Astrocyte (in vitro differentiated cells and primary cell): ENCODE measurements at regions not wholly inside any gene's neighbourhood (a gene's known extent, or its start where the extent isn't known, plus 50 kb on each side); places are given as distances from the start of the nearest gene placed in this dataset.

Experiments used
- DNase-seq: peaks from one replicate; pipeline ENCODE4 v3.0.0-alpha.2; 2010; ENCODE audit warnings: low read depth
- FAIRE-seq: peaks from 2 replicates; lab custom pipeline; 2011; peaks lifted over from hg19 to GRCh38; lab: Jason Lieb, UNC
- H2AFZ ChIP-seq: 2 replicates; pipeline ENCODE4 v1.6.0; 2012; ENCODE audit warnings: low read depth, low read length, inconsistent platforms
- H3K27ac ChIP-seq: 2 replicates; pipeline ENCODE4 v1.5.1; 2011; ENCODE audit warnings: low read depth, low read length, inconsistent platforms
- H3K27me3 ChIP-seq: 2 replicates; pipeline ENCODE4 v1.6.0; 2011; ENCODE audit warnings: low read length, inconsistent platforms; ENCODE audit not compliant: insufficient read depth
- H3K36me3 ChIP-seq: 2 replicates; pipeline ENCODE4 v1.5.1; 2011; ENCODE audit warnings: low read length, inconsistent platforms; ENCODE audit not compliant: insufficient read depth
- H3K4me1 ChIP-seq: 2 replicates; pipeline ENCODE4 v1.5.1; 2011; ENCODE audit warnings: low read length, inconsistent platforms; ENCODE audit not compliant: insufficient read depth
- H3K4me2 ChIP-seq: 2 replicates; pipeline ENCODE4 v1.6.0; 2012; ENCODE audit warnings: low read length, inconsistent platforms
- H3K4me3 ChIP-seq: 2 replicates; pipeline ENCODE4 v1.5.1; 2011; ENCODE audit warnings: low read depth, mild to moderate bottlenecking, low read length, inconsistent platforms; ENCODE audit not compliant: insufficient read depth
- H3K79me2 ChIP-seq: 2 replicates; pipeline ENCODE4 v1.6.0; 2012; ENCODE audit warnings: mild to moderate bottlenecking, low read length, inconsistent platforms; ENCODE audit not compliant: insufficient read depth
- H3K9ac ChIP-seq: 2 replicates; pipeline ENCODE4 v1.6.0; 2012; ENCODE audit warnings: mild to moderate bottlenecking, low read length, inconsistent platforms
- H3K9me3 ChIP-seq: 2 replicates; pipeline ENCODE4 v1.5.1; 2012; ENCODE audit warnings: low read depth, mild to moderate bottlenecking, low read length, inconsistent platforms; ENCODE audit not compliant: insufficient read depth
- H4K20me1 ChIP-seq: 2 replicates; pipeline ENCODE4 v1.6.0; 2012; ENCODE audit warnings: low read length, inconsistent platforms; ENCODE audit not compliant: insufficient read depth
- H3K27ac Mint-ChIP-seq: one replicate; pipeline ENCODE4 v1.8.0; 2021; ENCODE audit warnings: mild to moderate bottlenecking, mixed read lengths; ENCODE audit not compliant: unreplicated experiment
- H3K27me3 Mint-ChIP-seq: one replicate; pipeline ENCODE4 v1.8.0; 2021; ENCODE audit warnings: low read depth, mixed read lengths; ENCODE audit not compliant: unreplicated experiment
- H3K36me3 Mint-ChIP-seq: one replicate; pipeline ENCODE4 v1.8.0; 2021; ENCODE audit warnings: low read depth, mixed read lengths; ENCODE audit not compliant: unreplicated experiment
- H3K4me1 Mint-ChIP-seq: one replicate; pipeline ENCODE4 v1.8.0; 2021; ENCODE audit warnings: low read depth, mixed read lengths; ENCODE audit not compliant: unreplicated experiment
- H3K4me3 Mint-ChIP-seq: one replicate; pipeline ENCODE4 v1.8.0; 2021; ENCODE audit warnings: mild to moderate bottlenecking, moderate library complexity, mixed read lengths; ENCODE audit not compliant: unreplicated experiment
- H3K9me3 Mint-ChIP-seq: one replicate; pipeline ENCODE4 v1.8.0; 2021; ENCODE audit warnings: mild to moderate bottlenecking, mixed read lengths; ENCODE audit not compliant: unreplicated experiment
- CTCF ChIP-seq: IDR thresholded peaks from 2 replicates; pipeline ENCODE4 v1.5.1; 2011; ENCODE audit warnings: low read depth, mild to moderate bottlenecking, inconsistent platforms, low read length, moderate library complexity; ENCODE audit not compliant: insufficient read depth
- EZH2 ChIP-seq: IDR thresholded peaks from 2 replicates; pipeline ENCODE4 v1.6.1; 2012; ENCODE audit warnings: mild to moderate bottlenecking, low read length, inconsistent platforms; ENCODE audit not compliant: insufficient read depth

- no peak overlapping the region for H3K9ac ChIP-seq
- Mint-ChIP-seq H3K4me3 (no peak overlapping the region), H3K4me1 (no peaks in the 10 kb centered on the region), H3K9me3 (peaks cover 4% of the 10 kb centered on the region), H3K36me3 (no peaks in the 10 kb centered on the region), H3K27ac (no peak overlapping the region), H3K27me3 (peaks cover 18% of the 10 kb centered on the region)
- no peaks in the 10 kb centered on the region for H3K9me3 ChIP-seq
- no peaks in the 10 kb centered on the region for H3K36me3 ChIP-seq
- H3K4me2 ChIP-seq, result no peak overlapping the region
- H3K27ac ChIP-seq, result no peak overlapping the region
- no peaks in the 10 kb centered on the region for H4K20me1 ChIP-seq
- no peak for TF ChIP-seq EZH2
- no peak for TF ChIP-seq CTCF
- H3K27me3 ChIP-seq, result peaks cover 7% of the 10 kb centered on the region
- DNase-seq, result no peak
- peaks cover 7% of the 10 kb centered on the region for H3K4me1 ChIP-seq
- no peak overlapping the region for H2AFZ ChIP-seq
- no peak overlapping the region for H3K4me3 ChIP-seq
- H3K79me2 ChIP-seq, result no peaks in the 10 kb centered on the region
- FAIRE-seq, result no peak
Observed at GRCh38 chr21:38944402-38944801, 138.7 kb downstream of the ETS2 start.

GRCh38 chr21:38942748-38943211, 137.1 kb downstream of the ETS2 start:
- DNase-seq (no peak), FAIRE-seq (no peak)
- peaks cover 7% of the 10 kb centered on the region for H3K27me3 ChIP-seq
- H3K36me3 ChIP-seq, result no peaks in the 10 kb centered on the region
- no peak overlapping the region for H3K27ac ChIP-seq
- Mint-ChIP-seq H3K27me3 (peaks cover 25% of the 10 kb centered on the region), H3K4me3 (no peak overlapping the region), H3K36me3 (no peaks in the 10 kb centered on the region), H3K27ac (no peak overlapping the region), H3K4me1 (peaks cover 7% of the 10 kb centered on the region), H3K9me3 (peaks cover 2% of the 10 kb centered on the region)
- no peaks in the 10 kb centered on the region for H3K79me2 ChIP-seq
- no peak overlapping the region for H3K4me3 ChIP-seq
- H3K9me3 ChIP-seq, result no peaks in the 10 kb centered on the region
- H3K4me1 ChIP-seq, result peaks cover 7% of the 10 kb centered on the region
- no peak overlapping the region for H2AFZ ChIP-seq
- TF ChIP-seq EZH2, result no peak
- TF ChIP-seq CTCF, result no peak
- H3K4me2 ChIP-seq, result no peak overlapping the region
- no peak overlapping the region for H3K9ac ChIP-seq
- H4K20me1 ChIP-seq, result no peaks in the 10 kb centered on the region

GRCh38 chr21:38938769-38939168, 133.0 kb downstream of the ETS2 start:
- H3K27ac Mint-ChIP-seq, result no peak overlapping the region
- H3K36me3 ChIP-seq, result no peaks in the 10 kb centered on the region

More at GRCh38 chr21:38938769-38939168, 133.0 kb downstream of the ETS2 start:
- Histone ChIP-seq H2AFZ (no peak overlapping the region), H3K4me3 (no peak overlapping the region), H3K4me1 (no peaks in the 10 kb centered on the region), H3K9ac (no peak overlapping the region), H4K20me1 (no peaks in the 10 kb centered on the region), H3K4me2 (no peak overlapping the region), H3K27ac (no peak overlapping the region), H3K27me3 (peaks cover 8% of the 10 kb centered on the region), H3K79me2 (no peaks in the 10 kb centered on the region), H3K9me3 (no peaks in the 10 kb centered on the region)
- no peak overlapping the region for H3K4me3 Mint-ChIP-seq
- FAIRE-seq (no peak), DNase-seq (no peak)
- TF ChIP-seq CTCF (no peak), EZH2 (no peak)
- H3K36me3 Mint-ChIP-seq, result peaks cover 1% of the 10 kb centered on the region
- peaks cover 7% of the 10 kb centered on the region for H3K4me1 Mint-ChIP-seq
- peaks cover 6% of the 10 kb centered on the region for H3K9me3 Mint-ChIP-seq
- peaks cover 36% of the 10 kb centered on the region for H3K27me3 Mint-ChIP-seq
